SU-DHL-6 (cell line): ENCODE measurements at regions not wholly inside any gene's neighbourhood (a gene's known extent, or its start where the extent isn't known, plus 50 kb on each side); places are given as distances from the start of the nearest gene placed in this dataset.

Source experiments
- CTCF ChIP-seq: fragments of 200-600 bp; sonication (generic); IDR thresholded peaks from one replicate; pipeline ENCODE4 v1.5.1; 2017; ENCODE audit warnings: antibody characterized with exemption, mild to moderate bottlenecking, low read length, moderate library complexity; ENCODE audit not compliant: insufficient read depth, poor library complexity, severe bottlenecking
- EZH2phosphoT487 ChIP-seq: fragments of 200-600 bp; sonication (generic), shearing (Covaris generic); conservative IDR thresholded peaks from 2 replicates; pipeline ENCODE4 v1.6.1; 2018; ENCODE audit warnings: mild to moderate bottlenecking, antibody characterized with exemption, low read length, moderate library complexity, mixed read lengths

- TF ChIP-seq CTCF: no peak
- no peak for TF ChIP-seq EZH2phosphoT487
Measured at GRCh38 chr12:5295996-5296395, 135.9 kb upstream of the NTF3 start.
